ENCODE measurements at regions not wholly inside any gene's neighbourhood (a gene's known extent, or its start where the extent isn't known, plus 50 kb on each side); places are given as distances from the start of the nearest gene placed in this dataset.

DNA sequence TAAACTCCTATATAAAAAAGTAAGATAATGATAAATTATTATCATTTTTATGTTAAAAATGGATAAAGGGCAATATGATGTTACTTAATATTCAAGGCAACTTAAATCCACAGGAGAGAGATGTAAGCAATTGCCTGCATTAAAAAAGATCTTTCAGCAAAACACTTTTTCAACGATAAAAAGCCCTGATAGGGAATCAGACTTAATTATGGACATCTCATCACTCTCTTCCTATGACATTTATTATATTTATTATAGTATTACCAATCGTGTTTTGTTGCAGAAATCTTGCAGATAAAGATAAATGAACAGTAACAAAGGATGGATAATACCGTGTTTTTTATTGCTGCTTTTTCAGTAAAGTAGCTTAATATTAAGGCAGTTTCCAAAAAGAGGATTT, 178.5 kb downstream of the SH2D1A start:
- TF ChIP-seq, protein P1, sequence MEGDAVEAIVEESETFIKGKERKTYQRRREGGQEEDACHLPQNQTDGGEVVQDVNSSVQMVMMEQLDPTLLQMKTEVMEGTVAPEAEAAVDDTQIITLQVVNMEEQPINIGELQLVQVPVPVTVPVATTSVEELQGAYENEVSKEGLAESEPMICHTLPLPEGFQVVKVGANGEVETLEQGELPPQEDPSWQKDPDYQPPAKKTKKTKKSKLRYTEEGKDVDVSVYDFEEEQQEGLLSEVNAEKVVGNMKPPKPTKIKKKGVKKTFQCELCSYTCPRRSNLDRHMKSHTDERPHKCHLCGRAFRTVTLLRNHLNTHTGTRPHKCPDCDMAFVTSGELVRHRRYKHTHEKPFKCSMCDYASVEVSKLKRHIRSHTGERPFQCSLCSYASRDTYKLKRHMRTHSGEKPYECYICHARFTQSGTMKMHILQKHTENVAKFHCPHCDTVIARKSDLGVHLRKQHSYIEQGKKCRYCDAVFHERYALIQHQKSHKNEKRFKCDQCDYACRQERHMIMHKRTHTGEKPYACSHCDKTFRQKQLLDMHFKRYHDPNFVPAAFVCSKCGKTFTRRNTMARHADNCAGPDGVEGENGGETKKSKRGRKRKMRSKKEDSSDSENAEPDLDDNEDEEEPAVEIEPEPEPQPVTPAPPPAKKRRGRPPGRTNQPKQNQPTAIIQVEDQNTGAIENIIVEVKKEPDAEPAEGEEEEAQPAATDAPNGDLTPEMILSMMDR (IDR thresholded peaks at IDR 0.05; ENCODE audit: insufficient read depth, low read length): no peak
- TF ChIP-seq POLR2AphosphoS5 (IDR thresholded peaks at IDR 0.05; ENCODE audit: low read depth): no peak
- no peak for TF ChIP-seq GABPA (IDR thresholded peaks at IDR 0.05; ENCODE audit: low read depth)
- TF ChIP-seq, protein P2, sequence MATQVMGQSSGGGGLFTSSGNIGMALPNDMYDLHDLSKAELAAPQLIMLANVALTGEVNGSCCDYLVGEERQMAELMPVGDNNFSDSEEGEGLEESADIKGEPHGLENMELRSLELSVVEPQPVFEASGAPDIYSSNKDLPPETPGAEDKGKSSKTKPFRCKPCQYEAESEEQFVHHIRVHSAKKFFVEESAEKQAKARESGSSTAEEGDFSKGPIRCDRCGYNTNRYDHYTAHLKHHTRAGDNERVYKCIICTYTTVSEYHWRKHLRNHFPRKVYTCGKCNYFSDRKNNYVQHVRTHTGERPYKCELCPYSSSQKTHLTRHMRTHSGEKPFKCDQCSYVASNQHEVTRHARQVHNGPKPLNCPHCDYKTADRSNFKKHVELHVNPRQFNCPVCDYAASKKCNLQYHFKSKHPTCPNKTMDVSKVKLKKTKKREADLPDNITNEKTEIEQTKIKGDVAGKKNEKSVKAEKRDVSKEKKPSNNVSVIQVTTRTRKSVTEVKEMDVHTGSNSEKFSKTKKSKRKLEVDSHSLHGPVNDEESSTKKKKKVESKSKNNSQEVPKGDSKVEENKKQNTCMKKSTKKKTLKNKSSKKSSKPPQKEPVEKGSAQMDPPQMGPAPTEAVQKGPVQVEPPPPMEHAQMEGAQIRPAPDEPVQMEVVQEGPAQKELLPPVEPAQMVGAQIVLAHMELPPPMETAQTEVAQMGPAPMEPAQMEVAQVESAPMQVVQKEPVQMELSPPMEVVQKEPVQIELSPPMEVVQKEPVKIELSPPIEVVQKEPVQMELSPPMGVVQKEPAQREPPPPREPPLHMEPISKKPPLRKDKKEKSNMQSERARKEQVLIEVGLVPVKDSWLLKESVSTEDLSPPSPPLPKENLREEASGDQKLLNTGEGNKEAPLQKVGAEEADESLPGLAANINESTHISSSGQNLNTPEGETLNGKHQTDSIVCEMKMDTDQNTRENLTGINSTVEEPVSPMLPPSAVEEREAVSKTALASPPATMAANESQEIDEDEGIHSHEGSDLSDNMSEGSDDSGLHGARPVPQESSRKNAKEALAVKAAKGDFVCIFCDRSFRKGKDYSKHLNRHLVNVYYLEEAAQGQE (IDR thresholded peaks at IDR 0.05; ENCODE audit: insufficient replicate concordance, low read depth): no peak
- TF ChIP-seq SPI1 (IDR thresholded peaks at IDR 0.05; ENCODE audit: borderline replicate concordance, low read depth): no peak

All from HL-60 (cell line).